Karpas-422 (cell line): ENCODE measurements at regions not wholly inside any gene's neighbourhood (a gene's known extent, or its start where the extent isn't known, plus 50 kb on each side); places are given as distances from the start of the nearest gene placed in this dataset.

ENCODE experiments used
- DNase-seq: peaks from one replicate; pipeline ENCODE4 v3.0.0-alpha.2; 2015
- H2AFZ ChIP-seq: fragments of 200-600 bp; sonication (generic); 2 replicates; pipeline ENCODE4 v1.6.1; 2014; ENCODE audit warnings: antibody characterized with exemption, low read length, mixed read lengths
- H3K27ac ChIP-seq: fragments of 200-600 bp; sonication (generic); 2 replicates; pipeline ENCODE4 v1.5.1; 2014; ENCODE audit warnings: mild to moderate bottlenecking, low read length, moderate library complexity
- H3K27me3 ChIP-seq: fragments of 200-600 bp; sonication (generic); 2 replicates; pipeline ENCODE4 v1.6.1; 2014; ENCODE audit warnings: low read length, mixed read lengths
- H3K36me3 ChIP-seq: fragments of 200-600 bp; sonication (generic); 2 replicates; pipeline ENCODE4 v1.6.1; 2014; ENCODE audit warnings: low read length, mixed read lengths; ENCODE audit not compliant: insufficient read depth
- H3K4me1 ChIP-seq: fragments of 200-600 bp; sonication (generic); 2 replicates; pipeline ENCODE4 v1.6.1; 2014; ENCODE audit warnings: mild to moderate bottlenecking, low read length, mixed read lengths
- H3K4me2 ChIP-seq: fragments of 200-600 bp; sonication (generic); 2 replicates; pipeline ENCODE4 v1.6.1; 2014; ENCODE audit warnings: low read length, low read depth, mild to moderate bottlenecking; ENCODE audit not compliant: poor library complexity, severe bottlenecking
- H3K4me3 ChIP-seq: fragments of 200-600 bp; sonication (generic); 2 replicates; pipeline ENCODE4 v1.5.1; 2014; ENCODE audit warnings: mild to moderate bottlenecking, antibody characterized with exemption, low read length, mixed read lengths
- H3K79me2 ChIP-seq: fragments of 200-600 bp; sonication (generic); 2 replicates; pipeline ENCODE4 v1.6.1; 2014; ENCODE audit warnings: mild to moderate bottlenecking, low read length, mixed read lengths
- H3K9ac ChIP-seq: fragments of 200-600 bp; sonication (generic); 2 replicates; pipeline ENCODE4 v1.6.0; 2014; ENCODE audit warnings: low read length
- H3K9me2 ChIP-seq: fragments of 200-600 bp; sonication (generic), shearing (Covaris generic); replicated peaks from 2 replicates; pipeline ENCODE4 v1.6.0; 2014; ENCODE audit warnings: mild to moderate bottlenecking, low read length, moderate library complexity; ENCODE audit not compliant: insufficient read depth
- H3K9me3 ChIP-seq: fragments of 300-700, 200-600 bp; sonication (generic); 2 replicates; pipeline ENCODE4 v1.6.1; 2014; ENCODE audit warnings: low read length, mixed read lengths
- H4K20me1 ChIP-seq: fragments of 200-600 bp; sonication (generic); 2 replicates; pipeline ENCODE4 v1.6.1; 2014; ENCODE audit warnings: mild to moderate bottlenecking, antibody characterized with exemption, low read length, low read depth; ENCODE audit not compliant: insufficient read depth

GRCh38 chr4:164441109-164441508, 312.8 kb upstream of the SMIM31 start:
- H3K79me2 ChIP-seq = no peaks in the 10 kb centered on the region
- H3K9me2 ChIP-seq = no peaks in the 10 kb centered on the region
- no peaks in the 10 kb centered on the region for H4K20me1 ChIP-seq
- H3K27ac ChIP-seq = no peak overlapping the region
- no peaks in the 10 kb centered on the region for H3K27me3 ChIP-seq
- H2AFZ ChIP-seq = no peak overlapping the region
- no peak overlapping the region for H3K9ac ChIP-seq
- H3K9me3 ChIP-seq = no peaks in the 10 kb centered on the region
- DNase-seq = no peak
- H3K4me2 ChIP-seq = no peak overlapping the region
- H3K4me1 ChIP-seq = no peaks in the 10 kb centered on the region
- no peak overlapping the region for H3K4me3 ChIP-seq
- no peaks in the 10 kb centered on the region for H3K36me3 ChIP-seq

DNA sequence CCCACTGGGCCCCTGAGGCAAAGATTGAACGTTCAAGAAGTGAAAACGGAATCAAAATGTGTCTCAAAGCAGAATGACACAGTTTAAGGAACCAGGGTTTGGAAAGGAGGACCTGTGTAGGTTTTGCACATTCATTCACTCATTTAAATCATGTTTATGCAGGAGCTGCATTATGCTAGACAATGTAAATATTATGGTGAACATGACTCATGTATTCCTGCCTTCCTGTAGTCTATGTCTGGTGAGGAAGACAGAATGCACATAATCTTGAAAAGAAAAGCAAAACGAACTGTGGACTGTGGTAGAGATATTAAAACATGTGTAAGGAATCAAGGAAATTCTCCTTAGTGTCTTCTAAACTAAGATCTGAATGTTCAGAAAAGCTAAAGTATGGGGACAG, 311.8 kb upstream of the SMIM31 start:
- Histone ChIP-seq H3K79me2 (no peaks in the 10 kb centered on the region), H3K9me2 (no peaks in the 10 kb centered on the region), H3K4me2 (no peak overlapping the region), H2AFZ (no peak overlapping the region), H3K27me3 (no peaks in the 10 kb centered on the region), H3K9me3 (no peaks in the 10 kb centered on the region), H3K4me3 (no peak overlapping the region), H3K9ac (no peak overlapping the region), H3K36me3 (no peaks in the 10 kb centered on the region), H3K27ac (no peak overlapping the region), H3K4me1 (no peaks in the 10 kb centered on the region), H4K20me1 (no peaks in the 10 kb centered on the region)
- DNase-seq = no peak

GRCh38 chr4:164446516-164446915, 307.4 kb upstream of the SMIM31 start:
- Histone ChIP-seq H4K20me1 (no peaks in the 10 kb centered on the region), H3K4me2 (no peak overlapping the region), H3K36me3 (no peaks in the 10 kb centered on the region), H3K4me3 (no peak overlapping the region), H3K27me3 (no peaks in the 10 kb centered on the region), H3K9me2 (no peaks in the 10 kb centered on the region), H2AFZ (no peak overlapping the region), H3K79me2 (no peaks in the 10 kb centered on the region), H3K27ac (no peak overlapping the region), H3K9ac (no peak overlapping the region), H3K4me1 (no peaks in the 10 kb centered on the region), H3K9me3 (no peaks in the 10 kb centered on the region)
- DNase-seq = no peak

GRCh38 chr4:164461901-164462300, 292.0 kb upstream of the SMIM31 start:
- Histone ChIP-seq H3K36me3 (no peaks in the 10 kb centered on the region), H4K20me1 (no peaks in the 10 kb centered on the region), H3K27me3 (no peaks in the 10 kb centered on the region), H3K79me2 (no peaks in the 10 kb centered on the region), H2AFZ (no peak overlapping the region), H3K27ac (no peak overlapping the region), H3K9me3 (no peaks in the 10 kb centered on the region), H3K4me1 (no peaks in the 10 kb centered on the region), H3K9ac (no peak overlapping the region), H3K4me3 (no peak overlapping the region), H3K4me2 (no peak overlapping the region), H3K9me2 (peaks cover 3% of the 10 kb centered on the region; the same call in 1 of the 2 replicates)
- DNase-seq = no peak

- H4K20me1 ChIP-seq = no peaks in the 10 kb centered on the region
- H3K79me2 ChIP-seq = no peaks in the 10 kb centered on the region
- H3K9ac ChIP-seq = no peak overlapping the region
- no peaks in the 10 kb centered on the region for H3K36me3 ChIP-seq
- no peaks in the 10 kb centered on the region for H3K4me1 ChIP-seq
- peaks cover 4% of the 10 kb centered on the region; the same call in 1 of the 2 replicates for H3K9me2 ChIP-seq
- DNase-seq = no peak
- no peaks in the 10 kb centered on the region for H3K9me3 ChIP-seq
- H3K4me2 ChIP-seq = no peak overlapping the region
- H3K27me3 ChIP-seq = no peaks in the 10 kb centered on the region
- H2AFZ ChIP-seq = no peak overlapping the region
- no peak overlapping the region for H3K27ac ChIP-seq
- no peak overlapping the region for H3K4me3 ChIP-seq
These were observed 291.5 kb upstream of the SMIM31 start for GRCh38 chr4:164462471-164462870.

GRCh38 chr4:164464313-164464712, 289.6 kb upstream of the SMIM31 start:
- Histone ChIP-seq H3K9me3 (no peaks in the 10 kb centered on the region), H2AFZ (no peak overlapping the region), H3K9me2 (peaks cover 4% of the 10 kb centered on the region; the same call in 1 of the 2 replicates), H3K4me1 (no peaks in the 10 kb centered on the region), H3K4me2 (no peak overlapping the region), H3K9ac (no peak overlapping the region), H4K20me1 (no peaks in the 10 kb centered on the region), H3K27ac (no peak overlapping the region), H3K4me3 (no peak overlapping the region), H3K79me2 (no peaks in the 10 kb centered on the region), H3K36me3 (no peaks in the 10 kb centered on the region), H3K27me3 (no peaks in the 10 kb centered on the region)
- DNase-seq = no peak

- H3K4me2 ChIP-seq = no peak overlapping the region
These were observed 286.4 kb upstream of the SMIM31 start for GRCh38 chr4:164467493-164467892.

GRCh38 chr4:164481306-164482091, 272.4 kb upstream of the SMIM31 start:
- Histone ChIP-seq H3K4me1 (no peaks in the 10 kb centered on the region), H3K9me3 (no peaks in the 10 kb centered on the region), H3K79me2 (no peaks in the 10 kb centered on the region), H3K27me3 (0 out of 2 replicates have a peak, but pooled peaks cover 4% of the 10 kb centered on the region), H3K27ac (no peak overlapping the region), H3K36me3 (no peaks in the 10 kb centered on the region), H3K4me2 (no peak overlapping the region), H4K20me1 (no peaks in the 10 kb centered on the region), H2AFZ (no peak overlapping the region), H3K9me2 (no peaks in the 10 kb centered on the region), H3K4me3 (no peak overlapping the region), H3K9ac (no peak overlapping the region)
- DNase-seq = no peak

More at GRCh38 chr4:164467493-164467892, 286.4 kb upstream of the SMIM31 start:
- Histone ChIP-seq H3K36me3 (no peaks in the 10 kb centered on the region), H4K20me1 (no peaks in the 10 kb centered on the region), H3K4me3 (no peak overlapping the region), H3K79me2 (no peaks in the 10 kb centered on the region), H3K9me2 (peaks cover 4% of the 10 kb centered on the region; the same call in 1 of the 2 replicates), H3K9me3 (no peaks in the 10 kb centered on the region), H3K27me3 (no peaks in the 10 kb centered on the region), H3K27ac (no peak overlapping the region), H3K4me1 (no peaks in the 10 kb centered on the region), H2AFZ (no peak overlapping the region), H3K9ac (no peak overlapping the region)
- no peak for DNase-seq
